ENCODE measurements at regions not wholly inside any gene's neighbourhood (a gene's known extent, or its start where the extent isn't known, plus 50 kb on each side); places are given as distances from the start of the nearest gene placed in this dataset.

GRCh38 chr12:97259098-97259497, 203.5 kb upstream of the RMST start:
- TF ChIP-seq, protein P1, sequence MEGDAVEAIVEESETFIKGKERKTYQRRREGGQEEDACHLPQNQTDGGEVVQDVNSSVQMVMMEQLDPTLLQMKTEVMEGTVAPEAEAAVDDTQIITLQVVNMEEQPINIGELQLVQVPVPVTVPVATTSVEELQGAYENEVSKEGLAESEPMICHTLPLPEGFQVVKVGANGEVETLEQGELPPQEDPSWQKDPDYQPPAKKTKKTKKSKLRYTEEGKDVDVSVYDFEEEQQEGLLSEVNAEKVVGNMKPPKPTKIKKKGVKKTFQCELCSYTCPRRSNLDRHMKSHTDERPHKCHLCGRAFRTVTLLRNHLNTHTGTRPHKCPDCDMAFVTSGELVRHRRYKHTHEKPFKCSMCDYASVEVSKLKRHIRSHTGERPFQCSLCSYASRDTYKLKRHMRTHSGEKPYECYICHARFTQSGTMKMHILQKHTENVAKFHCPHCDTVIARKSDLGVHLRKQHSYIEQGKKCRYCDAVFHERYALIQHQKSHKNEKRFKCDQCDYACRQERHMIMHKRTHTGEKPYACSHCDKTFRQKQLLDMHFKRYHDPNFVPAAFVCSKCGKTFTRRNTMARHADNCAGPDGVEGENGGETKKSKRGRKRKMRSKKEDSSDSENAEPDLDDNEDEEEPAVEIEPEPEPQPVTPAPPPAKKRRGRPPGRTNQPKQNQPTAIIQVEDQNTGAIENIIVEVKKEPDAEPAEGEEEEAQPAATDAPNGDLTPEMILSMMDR (IDR thresholded peaks at IDR 0.05): no peak
- TF ChIP-seq POLR2AphosphoS5 (IDR thresholded peaks at IDR 0.05; ENCODE audit: low read depth, low read length) (no peak), REST (IDR thresholded peaks at IDR 0.05; ENCODE audit: insufficient read depth in 1 of 2, low read depth in 2 of 2, low read length in 1 of 2) (no peak), TCF7L2 (IDR thresholded peaks at IDR 0.05; ENCODE audit: low read depth, low read length) (no peak), SIN3A (IDR thresholded peaks at IDR 0.05; ENCODE audit: borderline replicate concordance, insufficient read depth, low read depth, low read length) (no peak)

Data from Panc1 (cell line).